SK-N-SH (cell line): ENCODE measurements at regions not wholly inside any gene's neighbourhood (a gene's known extent, or its start where the extent isn't known, plus 50 kb on each side); places are given as distances from the start of the nearest gene placed in this dataset.

Experiments
- CHD2 ChIP-seq: fragments of 150-350 bp; IDR thresholded peaks from 2 replicates; pipeline ENCODE4 v1.6.1; 2018; ENCODE audit warnings: low read length; ENCODE audit not compliant: partially characterized antibody
- EP300 ChIP-seq, 2 experiments: IDR thresholded peaks; 2 replicates each; pipeline versions ENCODE4 v1.4.0 to v1.6.1; 2012; ENCODE audit warnings: borderline replicate concordance in 1 of 2, low read depth in 1 of 2, low read length in 1 of 2
- FOXM1 ChIP-seq: IDR thresholded peaks from 2 replicates; pipeline ENCODE4 v1.4.0; 2012; ENCODE audit warnings: low read depth, mild to moderate bottlenecking
- GABPA ChIP-seq: IDR thresholded peaks from 2 replicates; pipeline ENCODE4 v1.4.0; 2012; ENCODE audit warnings: low read depth, mild to moderate bottlenecking
- RFX5 ChIP-seq: IDR thresholded peaks from 2 replicates; pipeline ENCODE4 v1.6.1; 2012; ENCODE audit warnings: mild to moderate bottlenecking, improper control_type of control experiment, low read length
- YY1 ChIP-seq: IDR thresholded peaks from 2 replicates; pipeline ENCODE4 v1.4.0; 2012; ENCODE audit warnings: low read depth, mild to moderate bottlenecking
- TF ChIP-seq, protein P1 (sequence below): IDR thresholded peaks from 2 replicates; pipeline ENCODE4 v1.4.0; 2012; ENCODE audit warnings: low read depth
- TF ChIP-seq, protein P2 (sequence below): fragments of 200-600 bp; sonication (generic); IDR thresholded peaks from 2 replicates; pipeline ENCODE4 v1.6.1; 2017; ENCODE audit warnings: antibody characterized with exemption, mild to moderate bottlenecking, moderate library complexity

DNA sequence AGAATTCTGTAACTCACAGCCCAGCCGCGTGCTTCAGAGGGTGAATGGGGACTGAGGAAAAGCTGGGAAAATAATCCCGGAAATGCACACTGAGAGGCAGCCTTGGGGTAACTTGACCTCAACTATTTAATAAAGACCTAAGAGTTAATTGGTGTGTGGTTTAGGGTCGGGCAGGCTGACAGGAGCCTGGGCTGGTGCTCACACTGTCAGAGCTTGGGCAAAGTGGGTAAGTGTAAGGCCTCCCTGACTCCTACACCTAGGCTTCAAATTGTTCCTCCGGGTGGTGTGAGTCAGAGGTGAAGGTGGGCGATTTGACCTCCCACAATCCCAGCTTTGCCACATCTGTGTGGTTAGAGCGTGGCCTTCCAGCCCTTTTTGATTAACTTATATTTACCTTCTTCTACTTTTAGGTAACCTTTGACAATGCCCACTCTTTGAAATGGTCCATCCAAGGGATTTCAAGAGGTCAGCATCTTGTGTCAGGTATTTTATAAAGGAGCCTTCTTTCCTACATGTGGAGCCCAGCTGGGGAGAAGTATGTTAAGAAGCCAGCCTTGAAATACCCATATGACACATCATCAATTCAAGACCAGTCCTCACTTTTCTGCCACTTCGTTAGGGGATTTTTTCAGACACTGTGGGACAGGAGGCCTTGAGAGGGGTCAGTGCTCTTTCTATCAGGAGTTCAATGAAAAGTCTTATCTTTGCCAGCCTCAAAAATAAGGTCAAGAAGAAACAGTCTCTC is 114.2 kb downstream of the NUFIP1 start:
- TF ChIP-seq, protein P1, sequence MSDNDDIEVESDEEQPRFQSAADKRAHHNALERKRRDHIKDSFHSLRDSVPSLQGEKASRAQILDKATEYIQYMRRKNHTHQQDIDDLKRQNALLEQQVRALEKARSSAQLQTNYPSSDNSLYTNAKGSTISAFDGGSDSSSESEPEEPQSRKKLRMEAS: no peak
- TF ChIP-seq, protein P2, sequence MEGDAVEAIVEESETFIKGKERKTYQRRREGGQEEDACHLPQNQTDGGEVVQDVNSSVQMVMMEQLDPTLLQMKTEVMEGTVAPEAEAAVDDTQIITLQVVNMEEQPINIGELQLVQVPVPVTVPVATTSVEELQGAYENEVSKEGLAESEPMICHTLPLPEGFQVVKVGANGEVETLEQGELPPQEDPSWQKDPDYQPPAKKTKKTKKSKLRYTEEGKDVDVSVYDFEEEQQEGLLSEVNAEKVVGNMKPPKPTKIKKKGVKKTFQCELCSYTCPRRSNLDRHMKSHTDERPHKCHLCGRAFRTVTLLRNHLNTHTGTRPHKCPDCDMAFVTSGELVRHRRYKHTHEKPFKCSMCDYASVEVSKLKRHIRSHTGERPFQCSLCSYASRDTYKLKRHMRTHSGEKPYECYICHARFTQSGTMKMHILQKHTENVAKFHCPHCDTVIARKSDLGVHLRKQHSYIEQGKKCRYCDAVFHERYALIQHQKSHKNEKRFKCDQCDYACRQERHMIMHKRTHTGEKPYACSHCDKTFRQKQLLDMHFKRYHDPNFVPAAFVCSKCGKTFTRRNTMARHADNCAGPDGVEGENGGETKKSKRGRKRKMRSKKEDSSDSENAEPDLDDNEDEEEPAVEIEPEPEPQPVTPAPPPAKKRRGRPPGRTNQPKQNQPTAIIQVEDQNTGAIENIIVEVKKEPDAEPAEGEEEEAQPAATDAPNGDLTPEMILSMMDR: no peak
- no peak for TF ChIP-seq YY1
- TF ChIP-seq RFX5: no peak
- TF ChIP-seq GABPA: no peak
- TF ChIP-seq EP300 (IDR thresholded peaks at IDR 0.05; ENCODE audit: borderline replicate concordance in 1 of 2, low read depth in 1 of 2, low read length in 1 of 2): no peak
- TF ChIP-seq CHD2: no peak
- no peak for TF ChIP-seq FOXM1
